Transverse colon (tissue), 3 donors: ENCODE measurements at regions not wholly inside any gene's neighbourhood (a gene's known extent, or its start where the extent isn't known, plus 50 kb on each side); places are given as distances from the start of the nearest gene placed in this dataset.

Experiments
- EP300 ChIP-seq: sonication (generic); formaldehyde crosslinking; IDR thresholded peaks from one replicate; pipeline ENCODE4 v1.6.1; 2017; ENCODE audit warnings: antibody characterized with exemption, low read depth
- POLR2A ChIP-seq: fragments of 450-650 bp; IDR thresholded peaks from one replicate; pipeline ENCODE4 v1.6.1; 2016; ENCODE audit warnings: antibody characterized with exemption, mild to moderate bottlenecking, moderate library complexity
- TF ChIP-seq, protein P1 (sequence below), 5 experiments: fragments of 200-600 bp in 3 of 5; fragments of 450-650 bp in 2 of 5; sonication (generic) in 3 of 5; IDR thresholded peaks; 1 replicate in 2 of 5; 2 replicates in 3 of 5; pipeline ENCODE4 v1.5.1; 2016 to 2017; ENCODE audit warnings: antibody characterized with exemption in 5 of 5, inconsistent platforms in 3 of 5, mild to moderate bottlenecking in 2 of 5, moderate library complexity in 1 of 5

DNA sequence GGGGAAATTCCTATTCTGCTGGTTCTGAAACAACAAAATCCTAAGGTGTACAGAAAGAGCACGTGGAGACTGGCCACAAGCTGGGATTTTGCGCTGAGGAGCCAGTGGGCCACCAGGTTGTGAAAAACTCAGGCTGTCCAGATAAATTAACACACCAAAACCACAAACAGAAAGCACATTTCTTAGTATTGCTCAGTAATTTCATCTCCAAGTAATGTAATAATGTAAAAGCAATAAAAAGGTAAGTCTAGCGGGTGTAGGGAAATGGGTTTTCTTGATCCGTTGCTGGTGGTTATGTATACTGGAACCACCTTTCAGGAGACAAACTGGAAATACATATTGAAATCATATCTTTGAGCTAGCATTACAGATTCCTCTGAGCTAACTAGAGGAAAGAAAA is 195.6 kb upstream of the CNR1 start:
- TF ChIP-seq, protein P1, sequence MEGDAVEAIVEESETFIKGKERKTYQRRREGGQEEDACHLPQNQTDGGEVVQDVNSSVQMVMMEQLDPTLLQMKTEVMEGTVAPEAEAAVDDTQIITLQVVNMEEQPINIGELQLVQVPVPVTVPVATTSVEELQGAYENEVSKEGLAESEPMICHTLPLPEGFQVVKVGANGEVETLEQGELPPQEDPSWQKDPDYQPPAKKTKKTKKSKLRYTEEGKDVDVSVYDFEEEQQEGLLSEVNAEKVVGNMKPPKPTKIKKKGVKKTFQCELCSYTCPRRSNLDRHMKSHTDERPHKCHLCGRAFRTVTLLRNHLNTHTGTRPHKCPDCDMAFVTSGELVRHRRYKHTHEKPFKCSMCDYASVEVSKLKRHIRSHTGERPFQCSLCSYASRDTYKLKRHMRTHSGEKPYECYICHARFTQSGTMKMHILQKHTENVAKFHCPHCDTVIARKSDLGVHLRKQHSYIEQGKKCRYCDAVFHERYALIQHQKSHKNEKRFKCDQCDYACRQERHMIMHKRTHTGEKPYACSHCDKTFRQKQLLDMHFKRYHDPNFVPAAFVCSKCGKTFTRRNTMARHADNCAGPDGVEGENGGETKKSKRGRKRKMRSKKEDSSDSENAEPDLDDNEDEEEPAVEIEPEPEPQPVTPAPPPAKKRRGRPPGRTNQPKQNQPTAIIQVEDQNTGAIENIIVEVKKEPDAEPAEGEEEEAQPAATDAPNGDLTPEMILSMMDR (IDR thresholded peaks at IDR 0.05) = no peak
- TF ChIP-seq EP300 (no peak), POLR2A (no peak)
